ENCODE measurements at regions not wholly inside any gene's neighbourhood (a gene's known extent, or its start where the extent isn't known, plus 50 kb on each side); places are given as distances from the start of the nearest gene placed in this dataset.
"Not testable (repeated sequence)": the region's sequence is repeated elsewhere in the genome, so short reads cannot be mapped to it uniquely, and the experiment has no call there.

GRCh38 chr3:81040107-81040506 is 721.3 kb downstream of the GBE1 start:
- DNase-seq, result no peak

DNA sequence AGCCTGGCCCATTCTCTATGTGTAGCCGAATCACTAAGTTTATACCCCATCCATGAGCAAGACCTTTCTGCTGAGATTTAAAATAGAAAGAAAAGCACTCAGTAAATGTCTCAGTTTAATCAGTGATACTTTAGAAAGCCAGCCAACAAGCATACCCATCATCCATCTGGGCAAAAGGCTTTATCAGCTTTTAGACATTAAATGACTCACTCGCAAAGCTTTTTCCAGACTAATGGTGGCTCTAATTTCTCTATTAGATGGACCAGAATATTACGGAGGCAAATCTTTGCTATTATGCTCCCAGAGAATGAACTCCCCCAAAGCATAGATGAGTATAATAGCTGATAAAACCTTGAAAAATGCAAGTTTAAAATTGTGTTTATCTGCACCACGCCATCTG is 727.8 kb downstream of the GBE1 start:
- no peak for DNase-seq

DNA sequence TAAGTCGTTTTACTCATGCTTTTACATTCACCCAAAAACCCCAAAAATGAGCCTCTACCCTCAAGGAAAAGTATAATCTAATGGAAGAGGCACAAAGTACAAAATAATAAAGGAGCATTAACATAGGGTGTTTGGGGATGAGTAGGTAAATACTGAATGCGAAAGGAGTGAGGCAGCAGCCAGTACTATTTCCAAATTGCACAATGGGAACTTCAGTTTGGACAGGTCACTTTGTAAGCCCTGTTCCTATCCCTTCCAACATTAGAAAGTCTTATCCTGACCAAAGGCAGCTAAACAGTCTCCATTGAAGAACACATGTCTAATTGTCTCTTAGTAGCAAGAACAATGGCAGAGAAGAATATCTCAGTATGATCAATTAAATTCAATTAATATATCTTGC is 728.3 kb downstream of the GBE1 start:
- no peak for DNase-seq

GRCh38 chr3:81029861-81030260 is 731.6 kb downstream of the GBE1 start:
- no peak for DNase-seq

GRCh38 chr3:81027344-81027743 is 734.1 kb downstream of the GBE1 start:
- DNase-seq, result no peak

DNA sequence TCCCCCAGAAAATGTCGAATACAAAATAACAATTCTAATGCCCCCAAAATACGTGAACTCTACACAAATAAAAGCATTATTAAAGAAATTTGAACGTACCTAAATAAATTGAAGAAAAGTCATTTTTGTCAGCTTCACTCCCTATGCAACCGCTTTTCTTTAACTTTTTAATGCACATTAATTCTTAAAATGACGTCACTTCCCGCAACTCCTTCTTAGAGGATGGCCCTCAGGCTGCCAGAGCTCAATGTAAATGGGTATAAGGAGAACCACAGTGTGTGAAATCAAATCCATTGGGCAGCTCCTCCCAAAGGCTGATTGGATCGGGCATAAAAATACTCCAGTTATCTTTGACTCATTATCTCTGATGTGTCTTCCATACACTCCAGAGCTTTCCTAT is 736.9 kb downstream of the GBE1 start:
- no peak for DNase-seq

DNA sequence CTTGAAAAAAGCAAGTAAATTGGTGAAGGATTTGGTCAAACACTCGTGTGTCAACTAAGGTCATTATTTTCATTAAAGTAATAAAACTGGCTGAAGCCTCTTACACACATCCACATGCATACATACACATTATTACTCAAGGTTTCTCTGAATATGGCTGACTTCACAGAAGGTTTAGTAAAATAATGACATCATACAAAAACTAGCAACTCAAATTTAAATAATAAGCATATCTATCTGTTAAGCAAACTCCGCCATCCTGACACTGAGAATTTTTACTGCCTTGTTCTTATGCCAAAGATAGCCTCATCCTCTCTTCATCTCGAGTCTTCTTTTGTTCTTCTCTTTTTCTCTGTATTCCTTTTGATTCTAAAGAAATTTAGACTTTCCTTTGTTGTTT is 739.1 kb downstream of the GBE1 start:
- DNase-seq, result no peak

GRCh38 chr3:81013360-81013759 is 748.1 kb downstream of the GBE1 start:
- no peak for DNase-seq

GRCh38 chr3:81005992-81006391 is 755.5 kb downstream of the GBE1 start:
- DNase-seq, result no peak

- DNase-seq, result no peak
Observed at GRCh38 chr3:81003817-81004216, 757.6 kb downstream of the GBE1 start.

- no peak for DNase-seq
Observed at GRCh38 chr3:81003008-81003645, 758.3 kb downstream of the GBE1 start.

DNA sequence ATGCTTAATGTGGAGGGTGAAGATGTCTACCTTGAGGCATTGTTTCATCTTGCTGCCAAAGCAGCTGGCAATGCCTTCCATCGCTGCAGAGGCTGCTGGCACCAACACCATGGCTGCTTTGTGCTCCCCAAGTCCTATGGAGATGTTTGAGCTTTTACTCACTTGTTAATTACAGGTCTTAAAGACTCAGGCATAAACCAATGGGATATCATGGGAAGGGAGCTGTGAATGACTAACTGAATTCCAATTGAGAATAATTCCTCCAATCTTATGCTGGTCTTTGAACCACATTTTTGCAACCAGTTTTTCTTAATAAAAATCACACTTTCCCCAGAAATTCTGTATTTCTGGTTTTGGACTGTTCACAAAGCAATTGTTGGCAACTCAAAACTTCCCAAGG is 762.0 kb downstream of the GBE1 start:
- DNase-seq, result no peak

DNA sequence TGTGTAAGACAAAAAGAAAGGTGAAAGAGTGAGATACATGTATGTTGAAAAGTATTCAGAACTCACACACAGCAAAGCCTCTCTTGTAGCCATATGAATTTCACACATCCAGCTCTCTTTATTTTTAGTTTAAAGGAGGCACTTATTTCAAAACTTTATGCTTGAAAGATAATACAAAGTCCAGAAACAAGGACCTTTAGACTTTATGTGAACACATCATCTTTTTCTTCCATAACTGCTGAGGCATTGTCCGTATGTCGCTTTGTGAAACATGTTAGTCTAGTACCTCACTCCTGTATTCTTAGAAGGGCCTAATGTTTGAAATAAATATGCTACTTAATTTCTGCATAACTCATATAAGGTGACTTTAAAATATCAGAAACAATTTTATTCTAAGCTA is 763.4 kb downstream of the GBE1 start:
- DNase-seq, result no peak

GRCh38 chr3:80997622-80998021 is 763.8 kb downstream of the GBE1 start:
- DNase-seq, result no peak

- DNase-seq, result no peak
Observed at GRCh38 chr3:80994767-80995166, 766.7 kb downstream of the GBE1 start.

DNA sequence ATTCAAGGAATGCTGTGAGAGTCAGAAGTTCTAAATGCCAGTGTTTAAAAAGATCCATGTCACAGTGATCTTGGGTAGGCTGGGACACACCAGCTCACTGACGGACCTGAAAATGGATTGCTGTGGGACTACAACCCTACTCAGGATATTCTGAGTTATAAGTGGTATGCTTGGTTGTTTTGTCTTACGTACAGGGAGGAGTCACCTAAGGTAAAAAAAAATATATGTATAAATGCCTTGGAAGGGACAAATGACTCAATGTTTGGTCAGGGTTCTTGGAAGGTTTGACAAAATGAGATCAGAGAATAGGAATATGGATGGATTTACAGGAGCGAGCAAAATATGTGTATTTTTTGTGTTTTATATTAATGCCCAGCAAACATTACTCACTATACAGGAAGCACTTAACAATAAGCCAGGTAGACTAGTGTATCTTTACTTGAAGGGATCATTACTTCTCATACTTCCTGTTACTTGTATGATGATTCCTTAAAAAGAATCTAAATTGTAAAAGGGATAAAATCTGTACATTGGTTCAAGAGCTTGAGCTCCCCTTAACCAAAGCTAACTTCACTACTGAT is 767.3 kb downstream of the GBE1 start:
- no peak for DNase-seq

DNA sequence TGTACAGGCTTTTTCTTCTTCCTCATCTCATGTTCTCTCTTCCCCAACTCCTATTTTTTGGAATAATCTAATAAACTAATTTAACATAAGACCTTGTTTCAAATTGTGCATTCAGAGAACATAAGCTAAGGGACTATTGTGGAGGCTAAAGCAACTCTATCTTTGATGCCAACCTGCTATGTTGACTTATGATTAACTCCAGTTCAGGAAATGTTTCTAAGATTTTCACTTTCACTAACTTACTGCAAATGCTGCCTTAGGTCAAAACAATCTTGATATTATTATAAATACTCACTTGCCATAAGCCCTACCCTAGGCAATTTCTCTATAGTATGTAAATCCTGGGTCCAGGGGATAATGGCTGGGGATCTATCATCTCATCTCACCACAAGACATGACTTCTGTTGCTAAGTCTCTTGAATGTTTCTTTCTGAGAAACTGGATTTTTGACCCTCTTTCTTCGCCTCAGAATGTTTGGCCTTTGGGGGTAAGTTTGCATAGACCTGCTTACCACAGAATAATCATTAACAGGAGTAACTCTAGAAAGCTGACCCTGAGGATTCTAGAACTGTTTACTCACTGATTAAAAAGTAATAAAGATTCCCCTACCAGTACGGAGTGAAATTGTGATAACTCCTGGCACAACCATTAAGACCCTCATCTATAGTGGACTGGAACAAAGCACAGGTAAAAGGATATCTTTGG is 768.1 kb downstream of the GBE1 start:
- no peak for DNase-seq

DNA sequence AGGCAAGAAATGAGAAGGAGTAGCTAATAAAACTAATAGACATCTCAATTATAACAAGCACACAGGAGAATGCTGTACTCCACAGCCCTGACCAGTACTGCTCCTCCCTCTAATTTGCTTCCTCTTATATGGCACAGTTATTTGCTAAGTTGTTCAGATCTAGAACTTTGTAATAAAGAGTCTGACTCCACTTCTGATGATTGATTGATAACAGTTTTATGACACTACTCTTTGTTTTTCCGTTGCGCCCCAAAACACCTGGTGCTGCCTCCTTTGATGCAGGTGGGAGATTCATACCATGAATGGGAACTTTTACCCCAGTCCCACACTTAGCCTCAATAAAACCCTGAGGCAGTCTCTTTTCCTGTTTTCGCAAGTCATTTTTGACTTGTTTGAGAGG is 777.7 kb downstream of the GBE1 start:
- no peak for DNase-seq

- DNase-seq, result no peak
Observed at GRCh38 chr3:80978216-80978969, 783.1 kb downstream of the GBE1 start.

GRCh38 chr3:80970292-80970691 is 791.2 kb downstream of the GBE1 start:
- no peak for DNase-seq

- DNase-seq, result no peak
Observed at GRCh38 chr3:80929576-80929975, 831.9 kb downstream of the GBE1 start.

DNA sequence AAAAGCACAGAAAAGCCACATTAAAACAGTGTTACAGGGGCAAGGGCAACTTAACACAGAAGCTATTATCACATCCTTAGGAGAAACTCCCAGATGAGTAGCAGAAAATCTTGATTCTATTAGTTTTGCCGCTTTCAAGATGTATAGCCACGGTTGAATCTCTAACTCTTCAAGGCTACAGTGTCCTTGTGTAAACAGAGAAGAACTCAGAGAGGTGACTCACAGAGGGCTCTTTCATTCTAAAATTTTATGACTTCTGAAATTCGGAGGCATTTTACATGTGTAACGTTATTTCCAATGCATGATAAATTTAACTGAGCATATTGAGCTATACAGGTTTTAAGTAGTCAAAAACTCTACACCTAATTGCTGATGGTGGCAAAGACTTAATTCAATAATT is 846.6 kb downstream of the GBE1 start:
- no peak for DNase-seq

- no peak for DNase-seq
Observed at GRCh38 chr3:80898211-80898610, 863.2 kb downstream of the GBE1 start.

GRCh38 chr3:80897005-80897404 is 864.4 kb downstream of the GBE1 start:
- DNase-seq, result not testable (repeated sequence)

Data from T1000 (cell line).